Bronchial epithelial cell (primary cell): ENCODE measurements at regions not wholly inside any gene's neighbourhood (a gene's known extent, or its start where the extent isn't known, plus 50 kb on each side); places are given as distances from the start of the nearest gene placed in this dataset.

Experiments
- DNase-seq: peaks from one replicate; pipeline ENCODE4 v3.0.0-alpha.2; 2010; ENCODE audit warnings: low read depth
- FAIRE-seq: peaks from 2 replicates; lab custom pipeline; 2011; peaks lifted over from hg19 to GRCh38; lab: Jason Lieb, UNC
- H3K27me3 ChIP-seq: 2 replicates; pipeline ENCODE4 v1.5.1; 2011; ENCODE audit warnings: low read length; ENCODE audit not compliant: control insufficient read depth, insufficient read depth
- H3K36me3 ChIP-seq: 2 replicates; pipeline ENCODE4 v1.5.1; 2011; ENCODE audit warnings: low read length; ENCODE audit not compliant: control insufficient read depth, insufficient read depth
- H3K4me3 ChIP-seq: 2 replicates; pipeline ENCODE4 v1.5.1; 2011; ENCODE audit warnings: mild to moderate bottlenecking, low read depth, low read length, control low read depth
- TF ChIP-seq, protein P1 (sequence below): IDR thresholded peaks from 2 replicates; pipeline ENCODE4 v1.5.1; 2011; ENCODE audit warnings: mild to moderate bottlenecking, moderate library complexity, low read length, control low read depth, inconsistent platforms; ENCODE audit not compliant: insufficient read depth, severe bottlenecking

DNA sequence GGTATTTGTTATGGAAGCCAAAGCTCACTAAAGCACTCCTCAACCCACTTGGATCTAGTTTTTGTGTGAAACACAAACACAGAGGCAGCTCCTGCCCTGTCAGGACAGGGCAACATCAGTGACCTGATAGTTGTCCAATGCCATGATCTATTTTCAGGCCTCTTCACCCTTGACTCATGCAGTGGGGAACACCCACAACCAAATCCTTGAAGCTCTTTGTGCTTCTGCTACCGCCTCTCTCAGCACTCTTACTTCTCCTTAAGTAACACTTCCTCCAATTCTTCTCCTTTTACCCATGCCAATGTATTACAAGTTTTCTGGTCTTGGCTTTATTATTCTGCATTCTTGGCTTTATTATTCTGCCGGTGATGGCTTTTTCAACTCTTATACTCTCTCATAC lies 425.3 kb downstream of the INHBA start:
- Histone ChIP-seq H3K4me3 (no peak overlapping the region), H3K36me3 (no peaks in the 10 kb centered on the region), H3K27me3 (no peaks in the 10 kb centered on the region)
- DNase-seq: no peak
- TF ChIP-seq, protein P1, sequence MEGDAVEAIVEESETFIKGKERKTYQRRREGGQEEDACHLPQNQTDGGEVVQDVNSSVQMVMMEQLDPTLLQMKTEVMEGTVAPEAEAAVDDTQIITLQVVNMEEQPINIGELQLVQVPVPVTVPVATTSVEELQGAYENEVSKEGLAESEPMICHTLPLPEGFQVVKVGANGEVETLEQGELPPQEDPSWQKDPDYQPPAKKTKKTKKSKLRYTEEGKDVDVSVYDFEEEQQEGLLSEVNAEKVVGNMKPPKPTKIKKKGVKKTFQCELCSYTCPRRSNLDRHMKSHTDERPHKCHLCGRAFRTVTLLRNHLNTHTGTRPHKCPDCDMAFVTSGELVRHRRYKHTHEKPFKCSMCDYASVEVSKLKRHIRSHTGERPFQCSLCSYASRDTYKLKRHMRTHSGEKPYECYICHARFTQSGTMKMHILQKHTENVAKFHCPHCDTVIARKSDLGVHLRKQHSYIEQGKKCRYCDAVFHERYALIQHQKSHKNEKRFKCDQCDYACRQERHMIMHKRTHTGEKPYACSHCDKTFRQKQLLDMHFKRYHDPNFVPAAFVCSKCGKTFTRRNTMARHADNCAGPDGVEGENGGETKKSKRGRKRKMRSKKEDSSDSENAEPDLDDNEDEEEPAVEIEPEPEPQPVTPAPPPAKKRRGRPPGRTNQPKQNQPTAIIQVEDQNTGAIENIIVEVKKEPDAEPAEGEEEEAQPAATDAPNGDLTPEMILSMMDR: no peak
- FAIRE-seq: no peak

DNA sequence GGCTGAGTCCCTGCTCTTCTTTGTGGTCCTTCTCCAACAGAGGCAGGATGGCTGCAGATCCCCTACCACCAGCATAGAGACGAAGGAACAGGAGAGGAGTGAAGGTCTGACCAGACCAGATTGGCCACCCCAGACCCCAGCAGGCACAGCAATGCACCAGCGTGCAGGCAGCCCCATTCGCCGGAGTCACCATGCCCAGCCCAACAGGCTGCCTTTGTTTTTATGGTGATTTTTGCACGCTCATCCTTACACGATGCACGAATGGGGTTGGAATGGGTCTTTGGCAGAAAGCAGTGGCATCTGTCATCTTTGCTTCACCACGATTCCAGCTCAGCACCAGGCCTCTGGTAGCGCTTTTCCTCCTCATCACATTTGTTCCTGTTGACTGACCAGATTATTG lies 427.6 kb downstream of the INHBA start:
- Histone ChIP-seq H3K36me3 (no peaks in the 10 kb centered on the region), H3K27me3 (no peaks in the 10 kb centered on the region), H3K4me3 (no peak overlapping the region)
- no peak for FAIRE-seq
- TF ChIP-seq, protein P1: no peak
- DNase-seq: no peak

DNA sequence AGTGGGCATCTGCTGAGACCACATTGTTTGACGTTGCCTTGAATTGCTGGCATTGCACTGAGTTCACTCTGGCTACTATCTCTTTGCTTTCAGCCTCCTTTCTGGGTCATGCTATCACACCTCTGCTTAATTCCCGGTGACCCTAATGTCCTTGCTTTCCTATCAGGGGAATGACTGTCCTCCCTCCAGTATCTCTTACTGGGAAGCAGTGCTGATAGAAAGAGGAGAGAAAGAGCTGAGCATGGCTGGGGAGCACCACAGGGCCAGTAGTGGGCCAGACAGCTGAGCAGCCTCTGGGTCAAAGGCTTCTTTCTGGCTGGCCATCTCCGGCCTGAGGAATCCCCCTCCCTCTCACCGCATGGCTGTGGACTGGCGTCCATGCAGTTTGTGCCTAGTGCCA lies 428.7 kb downstream of the INHBA start:
- DNase-seq: no peak
- TF ChIP-seq, protein P1: no peak
- Histone ChIP-seq H3K27me3 (no peaks in the 10 kb centered on the region), H3K4me3 (no peak overlapping the region), H3K36me3 (no peaks in the 10 kb centered on the region)
- no peak for FAIRE-seq

DNA sequence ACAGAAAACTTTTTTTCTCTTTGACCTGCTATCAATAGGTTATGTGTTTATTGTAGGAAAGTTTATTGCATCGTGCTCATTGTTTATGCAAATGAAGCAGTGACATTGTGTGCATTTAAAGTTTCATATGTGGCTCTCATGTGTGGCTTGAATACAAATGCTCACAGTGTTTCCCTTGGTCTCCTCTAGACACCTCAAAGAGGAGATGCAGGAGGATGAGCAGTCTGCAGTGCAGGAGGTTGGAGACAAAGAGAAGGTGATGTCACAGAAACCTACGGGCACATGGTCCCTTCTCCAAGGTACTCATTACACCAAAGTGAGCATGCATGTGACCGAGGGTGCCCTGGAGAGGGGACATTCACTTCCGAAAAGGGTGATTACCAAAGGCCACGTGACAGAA lies 430.2 kb downstream of the INHBA start:
- H3K4me3 ChIP-seq: no peak overlapping the region
- no peaks in the 10 kb centered on the region for H3K36me3 ChIP-seq
- TF ChIP-seq, protein P1: no peak
- FAIRE-seq (peak; percentile 36), DNase-seq (no peak)
- H3K27me3 ChIP-seq: no peaks in the 10 kb centered on the region

DNA sequence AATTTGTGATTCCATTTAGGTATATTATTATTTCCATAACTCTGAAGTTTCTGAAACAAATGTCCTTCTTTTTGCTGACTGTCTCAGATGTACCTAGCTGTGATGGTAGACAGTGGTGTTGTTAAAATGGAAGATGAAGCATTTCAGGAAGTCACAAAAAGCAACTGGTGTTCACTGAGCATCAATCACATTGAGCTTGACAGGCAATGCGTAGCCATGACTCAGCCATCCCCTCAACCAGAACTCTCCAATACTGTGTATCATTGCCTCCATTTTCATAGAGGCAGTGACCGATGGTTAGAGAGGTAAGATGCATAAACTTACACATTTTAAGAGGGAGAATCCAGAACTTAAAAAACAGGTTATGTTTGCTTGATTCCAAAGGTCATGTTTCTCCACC lies 434.0 kb downstream of the INHBA start:
- DNase-seq: no peak
- FAIRE-seq: no peak
- no peaks in the 10 kb centered on the region for H3K27me3 ChIP-seq
- no peak overlapping the region for H3K4me3 ChIP-seq
- TF ChIP-seq, protein P1: no peak
- no peaks in the 10 kb centered on the region for H3K36me3 ChIP-seq

DNA sequence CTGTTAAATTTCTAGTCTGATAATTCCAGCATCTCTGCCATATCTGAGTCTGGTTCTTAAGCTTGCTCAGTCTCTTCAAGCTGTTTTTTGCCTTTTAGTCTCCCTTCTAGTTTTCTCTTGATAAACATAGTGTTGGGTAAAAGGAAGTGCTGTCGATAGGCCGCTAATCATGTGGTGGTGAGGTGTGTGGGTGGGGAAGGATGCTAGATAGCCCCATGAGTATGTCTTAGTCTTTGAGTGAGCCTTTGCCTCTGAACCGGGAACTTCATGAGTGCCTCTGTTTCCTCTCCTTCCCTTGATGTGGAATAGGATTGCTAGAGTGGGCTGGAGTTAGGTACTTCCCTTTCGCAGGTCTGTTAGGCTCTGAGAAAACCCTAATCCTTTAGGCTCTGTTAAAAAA lies 441.8 kb downstream of the INHBA start:
- no peak overlapping the region for H3K4me3 ChIP-seq
- TF ChIP-seq, protein P1: no peak
- no peaks in the 10 kb centered on the region for H3K27me3 ChIP-seq
- peak; percentile 7 for FAIRE-seq
- no peak for DNase-seq
- no peaks in the 10 kb centered on the region for H3K36me3 ChIP-seq
